ENCODE measurements at regions not wholly inside any gene's neighbourhood (a gene's known extent, or its start where the extent isn't known, plus 50 kb on each side); places are given as distances from the start of the nearest gene placed in this dataset.
"Not testable (repeated sequence)": the region's sequence is repeated elsewhere in the genome, so short reads cannot be mapped to it uniquely, and the experiment has no call there.

DNA sequence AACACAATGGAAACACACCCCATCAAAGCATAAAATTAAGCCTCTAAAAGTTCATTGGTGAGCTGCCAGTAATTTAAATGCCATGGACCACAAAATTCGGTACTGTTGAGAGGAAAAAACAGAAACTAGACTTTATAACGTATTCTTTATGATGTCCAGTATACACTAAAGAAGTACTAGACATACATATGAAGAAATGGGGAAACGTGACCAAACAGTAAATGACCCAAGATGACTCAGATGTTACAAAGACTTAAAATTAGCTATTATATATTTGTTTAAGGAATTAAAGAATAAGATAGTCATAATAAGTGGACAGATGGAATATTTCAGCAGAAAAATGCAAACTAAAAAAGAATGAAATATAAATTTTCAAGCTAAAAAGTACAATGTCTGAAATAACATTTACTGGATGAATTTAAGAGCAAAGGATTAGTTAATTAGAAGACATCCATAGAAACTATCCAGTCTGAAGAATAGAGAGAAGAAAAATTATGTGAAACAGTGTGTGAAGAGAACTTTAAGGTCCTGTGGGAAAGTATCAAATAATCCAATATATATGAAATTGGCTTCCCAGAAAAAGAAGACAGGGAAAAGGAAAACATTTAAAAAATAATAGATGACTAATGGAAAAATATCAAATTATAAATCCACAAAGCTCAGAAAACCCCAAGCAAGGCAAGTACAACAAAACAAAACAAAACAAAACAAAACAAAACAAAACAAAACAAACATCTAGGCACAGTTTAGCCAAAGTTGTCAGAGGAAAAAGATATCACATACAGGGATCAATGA is 69.4 kb downstream of the SAMD9 start:
- peak; percentile 69 for DNase-seq

DNA sequence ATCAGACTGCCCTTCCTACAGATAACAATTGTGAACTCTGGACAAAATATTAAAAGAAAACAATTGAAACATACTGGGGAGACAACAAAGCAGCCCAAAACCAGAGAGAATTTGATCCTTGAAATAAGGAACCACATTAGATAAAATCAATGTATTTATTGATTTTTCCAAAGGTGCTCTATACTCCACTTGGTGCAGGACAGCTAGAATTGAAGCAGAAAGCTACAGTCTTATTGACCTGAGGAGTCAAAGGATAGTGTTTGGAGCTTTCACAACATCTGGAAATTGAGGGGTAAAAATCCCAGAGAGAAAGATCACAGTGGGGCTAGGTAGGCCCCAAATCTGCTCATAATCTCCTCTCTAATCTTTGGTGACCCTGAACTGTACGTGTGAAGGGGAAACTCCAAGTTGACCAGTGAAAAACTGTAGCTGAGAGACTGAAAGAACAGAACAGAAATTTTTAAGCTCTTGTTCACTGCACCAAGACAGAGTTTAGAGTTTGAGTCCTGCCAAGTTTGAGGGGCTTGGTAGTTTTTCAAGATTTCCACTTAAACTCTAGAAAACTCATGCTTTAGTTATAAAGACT is 70.2 kb downstream of the SAMD9 start:
- DNase-seq, result no peak

DNA sequence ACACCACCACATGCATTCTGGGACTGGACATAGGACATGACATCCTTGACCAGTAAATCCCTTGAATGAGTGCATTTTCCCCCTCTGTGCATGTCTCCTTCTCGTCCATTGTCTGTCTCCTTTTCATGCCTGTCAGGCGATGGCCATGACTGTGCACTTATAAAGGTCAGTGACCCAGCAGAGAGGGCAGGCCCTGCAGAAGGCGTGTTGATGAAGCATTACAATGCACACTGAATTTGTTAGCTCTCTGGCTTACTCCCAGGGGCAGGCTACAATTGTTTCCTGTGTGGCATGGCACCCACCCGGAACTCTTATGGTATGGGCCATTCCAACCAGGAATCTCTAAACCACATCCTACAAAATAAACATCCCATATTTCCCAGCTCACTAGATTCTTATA is 71.1 kb downstream of the SAMD9 start:
- no peak for DNase-seq

DNA sequence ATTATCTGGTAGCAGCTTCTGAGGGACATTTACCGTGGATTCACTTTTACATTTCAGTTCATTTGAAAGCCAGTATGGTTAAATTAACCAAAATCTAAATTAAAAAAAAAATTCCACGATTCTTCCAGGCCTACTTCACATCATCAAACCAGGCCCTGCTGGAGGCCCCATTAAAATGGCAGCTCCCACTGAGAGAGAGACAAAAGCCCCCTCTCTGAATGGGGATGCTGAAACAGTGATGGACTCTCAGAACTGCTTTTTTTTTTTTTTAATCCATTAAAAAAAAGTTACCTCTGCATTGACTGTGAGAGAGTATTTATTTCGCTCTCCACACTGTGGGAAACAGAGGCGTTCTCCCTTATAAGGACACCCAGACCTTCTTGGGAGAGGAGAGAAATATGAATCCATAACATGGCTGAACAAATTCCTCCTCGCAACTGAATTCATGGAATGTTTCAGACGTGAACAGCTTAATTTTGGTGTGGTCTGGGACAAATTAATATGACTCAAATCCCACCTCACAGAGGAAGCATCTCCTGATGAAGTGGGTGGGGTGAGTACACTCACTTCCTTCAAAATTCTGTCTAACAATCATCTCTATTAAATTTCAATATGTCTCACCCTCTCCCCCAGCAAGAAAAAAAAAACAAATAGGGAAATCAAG is 73.5 kb downstream of the SAMD9 start:
- peak; percentile 59 for DNase-seq

- peak; percentile 92 for DNase-seq
Measured at GRCh38 chr7:93043385-93043985, 74.3 kb downstream of the SAMD9 start.

GRCh38 chr7:93040355-93040754 is 77.4 kb downstream of the SAMD9 start:
- DNase-seq, result no peak

DNA sequence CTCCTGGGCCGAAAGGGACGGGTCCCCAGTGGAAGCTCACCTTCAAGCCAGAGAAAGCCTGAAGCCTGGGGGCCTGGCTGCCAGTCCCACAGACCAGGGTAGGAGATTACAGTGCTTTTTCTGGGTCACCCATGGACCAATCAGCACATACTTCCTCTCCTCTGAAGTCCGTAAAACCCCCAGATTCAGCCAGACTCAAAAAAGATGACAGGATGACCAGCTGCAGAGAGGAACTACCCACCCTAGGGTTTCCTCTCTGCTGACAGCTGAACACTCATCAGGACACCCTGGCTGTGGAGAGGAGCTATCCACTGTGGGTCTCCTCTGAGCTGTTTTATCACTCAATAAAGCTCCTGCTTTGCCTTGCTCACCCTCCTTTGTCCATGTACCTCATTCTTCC is 78.0 kb downstream of the SAMD9 start:
- DNase-seq, result no peak

DNA sequence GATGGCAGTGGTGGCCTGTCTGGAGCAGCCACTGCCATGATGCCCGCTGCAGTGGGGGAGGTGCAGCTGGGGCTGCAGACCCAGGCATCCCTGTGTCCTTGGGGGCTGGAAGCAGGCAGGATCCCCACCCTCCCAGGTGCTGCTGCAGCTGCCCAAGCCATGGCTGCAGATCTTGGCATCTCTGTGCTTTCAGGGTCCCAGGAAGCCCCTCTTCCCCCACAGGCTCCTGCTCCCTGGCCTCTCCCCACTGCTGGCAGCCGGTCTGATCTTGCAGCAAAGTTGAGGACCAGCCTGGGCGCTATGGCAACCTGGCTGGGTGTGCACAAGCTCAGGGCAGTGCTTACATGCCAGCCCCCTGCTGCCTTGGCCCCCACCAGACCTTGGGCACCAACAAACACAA is 78.5 kb downstream of the SAMD9 start:
- DNase-seq, result no peak

DNA sequence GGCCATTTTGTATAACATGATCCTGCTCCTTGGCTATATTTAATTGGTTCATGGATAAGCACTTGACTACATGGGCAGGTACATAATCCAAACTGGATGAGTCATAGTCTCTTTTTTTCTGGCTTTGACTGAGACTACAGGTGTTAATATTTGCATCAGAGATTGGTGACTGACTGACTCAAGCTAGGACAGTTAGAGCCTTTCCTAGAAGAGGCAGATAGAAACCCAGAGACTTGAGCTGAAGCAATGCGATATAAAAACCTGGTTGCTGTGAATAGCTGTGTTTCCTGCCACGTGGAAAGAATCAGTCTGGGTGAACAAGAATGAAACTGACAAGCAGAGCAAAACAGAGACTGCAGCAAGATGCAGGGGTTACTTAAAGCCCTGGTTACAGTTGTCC is 81.0 kb downstream of the SAMD9 start:
- DNase-seq, result no peak

- no peak for DNase-seq
Measured at GRCh38 chr7:93036149-93036640, 81.6 kb downstream of the SAMD9 start.

DNA sequence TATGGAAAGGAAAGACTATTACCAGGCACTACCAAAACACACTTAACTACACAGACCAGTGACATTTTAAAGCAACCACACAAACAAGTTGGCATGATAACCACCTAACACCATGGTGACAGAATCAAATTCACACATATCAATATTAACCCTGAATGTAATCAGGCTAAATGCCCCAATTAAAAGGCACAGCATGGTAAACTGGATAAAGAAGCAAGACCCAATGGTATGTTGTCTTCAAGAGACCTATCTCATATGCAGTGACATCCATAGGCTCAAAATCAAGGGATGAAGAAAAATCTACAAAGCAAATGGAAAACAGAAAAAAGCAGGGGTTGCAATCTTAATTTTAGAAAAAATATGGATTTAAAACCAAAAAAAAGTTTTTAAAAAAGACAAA is 86.0 kb downstream of the SAMD9 start:
- no peak for DNase-seq

DNA sequence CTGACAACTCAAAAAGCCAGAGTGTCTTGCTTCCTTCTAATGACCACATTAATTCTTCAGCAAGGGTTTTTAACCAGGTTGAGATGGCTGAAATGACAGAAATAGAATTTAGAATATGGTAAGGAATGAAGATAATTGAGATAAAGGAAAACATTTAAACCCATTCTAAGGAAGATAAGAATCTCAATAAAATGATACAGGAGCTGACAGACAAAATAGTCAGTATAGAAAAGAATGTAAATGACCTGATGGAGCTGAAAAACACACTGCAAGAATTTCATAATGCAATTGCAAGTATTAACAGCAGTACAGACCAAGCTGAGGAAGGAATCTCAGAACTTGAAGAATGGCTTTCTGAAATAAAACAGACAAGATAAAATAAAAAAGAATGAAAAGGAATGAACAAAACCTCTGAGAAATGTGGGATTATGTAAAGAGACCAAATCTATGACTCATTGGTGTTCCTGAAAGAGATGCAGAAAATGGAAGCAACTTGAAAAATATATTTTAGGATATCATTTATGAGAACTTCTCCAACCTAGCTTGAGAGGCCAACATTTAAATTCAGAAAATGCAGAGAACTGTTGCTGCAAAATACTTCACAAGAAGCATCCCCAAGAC is 87.1 kb downstream of the SAMD9 start:
- DNase-seq, result no peak

GRCh38 chr7:93029056-93029455 is 88.7 kb downstream of the SAMD9 start:
- no peak for DNase-seq

DNA sequence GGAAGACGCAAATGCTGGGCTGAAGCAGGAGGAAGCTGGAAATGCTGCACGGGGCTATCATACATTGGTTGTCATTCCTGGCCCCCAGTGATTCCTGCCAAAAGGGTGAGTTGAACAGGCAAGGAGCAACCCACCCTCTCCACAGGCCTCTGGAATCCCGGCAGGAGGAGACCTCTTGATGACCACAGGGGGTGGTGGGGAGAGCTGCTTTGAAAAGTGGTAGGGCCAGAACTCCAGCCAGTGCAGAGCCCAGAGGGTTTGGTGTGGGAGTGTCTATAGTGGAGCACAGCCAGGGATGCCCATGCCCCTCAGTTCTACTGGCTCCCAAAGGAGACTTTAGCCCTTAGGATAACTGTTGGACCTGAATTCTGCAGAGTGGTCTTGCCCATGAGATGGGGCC is 89.2 kb downstream of the SAMD9 start:
- no peak for DNase-seq

GRCh38 chr7:93027044-93027443 is 90.7 kb downstream of the SAMD9 start:
- no peak for DNase-seq

DNA sequence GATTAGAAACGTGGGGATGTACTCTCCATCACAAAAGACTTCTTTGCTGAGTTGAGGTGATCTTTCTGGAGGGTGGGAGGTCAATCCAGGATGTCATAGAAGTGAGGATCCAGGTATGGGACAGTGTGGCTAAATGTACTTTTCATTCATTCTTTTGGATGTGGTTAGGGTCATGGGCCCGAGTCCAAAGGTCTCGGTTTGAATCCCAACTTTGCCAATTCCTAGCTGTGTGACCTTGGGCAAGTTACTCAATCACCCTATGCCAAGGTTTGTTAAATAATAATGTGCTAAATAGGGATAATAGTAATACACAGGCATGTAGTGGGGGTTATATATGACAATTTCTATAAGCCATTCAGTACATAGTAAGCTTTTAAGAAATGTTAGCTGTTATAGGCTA is 91.4 kb downstream of the SAMD9 start:
- DNase-seq, result no peak

- DNase-seq, result no peak
Measured at GRCh38 chr7:93025389-93025788, 92.4 kb downstream of the SAMD9 start.

DNA sequence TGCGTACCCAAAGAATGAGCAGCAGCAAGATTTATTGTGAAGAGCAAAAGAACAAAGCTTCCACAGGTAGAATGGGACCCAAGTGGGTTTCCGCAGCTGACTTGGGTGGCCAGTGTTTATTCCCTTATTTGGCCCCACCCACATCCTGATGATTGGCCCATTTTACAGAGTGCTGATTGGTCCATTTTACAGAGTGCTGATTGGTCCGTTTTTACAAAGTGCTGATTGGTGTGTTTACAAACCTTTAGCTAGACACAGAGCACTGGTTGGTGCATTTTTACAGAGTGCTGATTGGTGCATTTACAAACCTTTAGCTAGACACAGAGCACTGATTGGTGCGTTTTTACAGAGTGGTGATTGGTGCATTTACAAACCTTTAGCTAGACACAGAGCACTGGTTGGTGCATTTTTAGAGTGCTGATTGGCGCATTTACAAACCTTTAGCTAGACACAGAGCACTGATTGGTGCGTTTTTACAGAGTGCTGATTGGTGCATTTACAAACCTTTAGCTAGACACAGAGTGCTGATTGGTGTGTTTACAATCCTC is 94.8 kb downstream of the SAMD9 start:
- DNase-seq, result not testable (repeated sequence)

DNA sequence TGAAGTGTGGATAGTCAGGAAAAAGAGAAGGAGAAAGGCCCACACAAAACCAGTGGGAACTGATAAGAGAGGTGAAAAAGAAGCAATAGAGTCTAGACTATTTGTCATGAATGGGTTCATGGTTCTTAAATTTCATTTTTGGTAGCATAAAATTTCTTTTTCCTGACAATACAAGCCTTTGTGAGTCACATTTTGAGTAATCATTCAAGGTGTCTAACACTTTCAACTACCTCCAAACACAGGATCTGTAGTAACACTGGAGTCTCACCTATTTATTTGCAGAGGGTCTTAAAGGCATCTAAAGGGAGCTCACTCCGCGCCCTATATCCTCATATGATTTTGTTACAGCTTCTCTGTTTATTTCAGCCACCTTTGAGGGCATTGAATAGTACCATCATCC is 96.0 kb downstream of the SAMD9 start:
- DNase-seq, result no peak

- DNase-seq, result peak; percentile 45
Measured at GRCh38 chr7:93018716-93019115, 99.1 kb downstream of the SAMD9 start.

GRCh38 chr7:93016681-93017381 is 100.9 kb downstream of the SAMD9 start:
- DNase-seq, result no peak

- no peak for DNase-seq
Measured at GRCh38 chr7:93015779-93016481, 101.8 kb downstream of the SAMD9 start.
